WTC11 (cell line): ENCODE measurements at regions not wholly inside any gene's neighbourhood (a gene's known extent, or its start where the extent isn't known, plus 50 kb on each side); places are given as distances from the start of the nearest gene placed in this dataset.
A peak's percentile ranks its signal among the peaks of the same experiment; 100 is the strongest.

Experiments used
- ATAC-seq: fragments of 200-7000 bp; cut with Tn5 transposase; 2 replicates; pipeline ENCODE4 v1.10.0; 2021; ENCODE audit warnings: mild to moderate bottlenecking, moderate library complexity
- CTCF ChIA-PET: fragments of 300-600 bp; sonication (Branson Sonifier 250); formaldehyde crosslinking; loops from one replicate; lab custom pipeline; 2021; ENCODE audit warnings: antibody characterized with exemption; lab: Charles Lee
- POLR2A ChIA-PET: fragments of 350-600 bp; sonication (Branson Sonifier 250); formaldehyde crosslinking; loops from one replicate; lab custom pipeline; 2021; ENCODE audit warnings: antibody characterized with exemption; lab: Charles Lee
- DNase-seq: peaks from one replicate; pipeline ENCODE4 v3.0.0; 2021; ENCODE audit warnings: low spot score
- H3K27ac Mint-ChIP-seq: 2 replicates; pipeline ENCODE4 v1.8.0; 2021; ENCODE audit warnings: mixed read lengths
- H3K27me3 Mint-ChIP-seq: 2 replicates; pipeline ENCODE4 v1.8.0; 2021; ENCODE audit warnings: low read depth, mild to moderate bottlenecking, moderate library complexity, mixed read lengths
- H3K36me3 Mint-ChIP-seq: 2 replicates; pipeline ENCODE4 v1.8.0; 2021; ENCODE audit warnings: mixed read lengths
- H3K4me1 Mint-ChIP-seq: 2 replicates; pipeline ENCODE4 v1.8.0; 2022; ENCODE audit warnings: mixed read lengths
- H3K4me3 Mint-ChIP-seq: 2 replicates; pipeline ENCODE4 v1.8.0; 2021; ENCODE audit warnings: mild to moderate bottlenecking, moderate library complexity, mixed read lengths
- H3K9me3 Mint-ChIP-seq: 2 replicates; pipeline ENCODE4 v1.8.0; 2021; ENCODE audit warnings: mixed read lengths
- GRHL2 ChIP-seq: fragments of 250-450 bp; sonication (Bioruptor Pico); IDR thresholded peaks from 2 replicates; pipeline ENCODE4 v1.8.0; 2022; ENCODE audit warnings: mild to moderate bottlenecking, moderate library complexity; ENCODE audit not compliant: insufficient replicate concordance, severe bottlenecking
- MAX ChIP-seq: sonication (generic); formaldehyde crosslinking; IDR thresholded peaks from 2 replicates; pipeline ENCODE4 v1.8.0; 2022; ENCODE audit warnings: mild to moderate bottlenecking, missing genetic modification reagents
- MYBL2 ChIP-seq: sonication (generic); formaldehyde crosslinking; IDR thresholded peaks from 2 replicates; pipeline ENCODE4 v1.8.1; 2023; ENCODE audit warnings: mild to moderate bottlenecking, moderate library complexity, missing genetic modification reagents
- NFYB ChIP-seq: sonication (generic); formaldehyde crosslinking; conservative IDR thresholded peaks from 2 replicates; pipeline ENCODE4 v1.8.0; 2022; ENCODE audit warnings: low read depth, missing genetic modification reagents
- NR3C1 ChIP-seq: sonication (generic); formaldehyde crosslinking; conservative IDR thresholded peaks from 2 replicates; pipeline ENCODE4 v1.8.1; 2023; ENCODE audit warnings: low read depth, mild to moderate bottlenecking, missing genetic modification reagents
- PREB ChIP-seq: sonication (generic); formaldehyde crosslinking; IDR thresholded peaks from 2 replicates; pipeline ENCODE4 v1.8.1; 2022; ENCODE audit warnings: mild to moderate bottlenecking, missing genetic modification reagents, moderate library complexity, borderline replicate concordance
- SP1 ChIP-seq: sonication (generic); formaldehyde crosslinking; conservative IDR thresholded peaks from 2 replicates; pipeline ENCODE4 v1.8.1; 2022; ENCODE audit warnings: missing genetic modification reagents
- TEAD4 ChIP-seq: sonication (generic); formaldehyde crosslinking; IDR thresholded peaks from 2 replicates; pipeline ENCODE4 v1.8.0; 2022; ENCODE audit warnings: mild to moderate bottlenecking, missing genetic modification reagents
- USF1 ChIP-seq: sonication (generic); formaldehyde crosslinking; IDR thresholded peaks from 2 replicates; pipeline ENCODE4 v1.8.0; 2022; ENCODE audit warnings: mild to moderate bottlenecking, missing genetic modification reagents
- ZBTB21 ChIP-seq: sonication (generic); formaldehyde crosslinking; IDR thresholded peaks from 2 replicates; pipeline ENCODE4 v1.8.1; 2023; ENCODE audit warnings: mild to moderate bottlenecking, missing genetic modification reagents, borderline replicate concordance
- ZNF232 ChIP-seq: sonication (generic); formaldehyde crosslinking; IDR thresholded peaks from 2 replicates; pipeline ENCODE4 v1.8.0; 2022; ENCODE audit warnings: mild to moderate bottlenecking, missing genetic modification reagents
- ZNF317 ChIP-seq: sonication (generic); formaldehyde crosslinking; IDR thresholded peaks from 2 replicates; pipeline ENCODE4 v1.8.1; 2023; ENCODE audit warnings: low read depth, mild to moderate bottlenecking, moderate library complexity, missing genetic modification reagents, borderline replicate concordance
- TF ChIP-seq, protein P1 (sequence below): fragments of 250-450 bp; sonication (Bioruptor Pico); IDR thresholded peaks from 2 replicates; pipeline ENCODE4 v2.1.2; 2022; ENCODE audit warnings: mild to moderate bottlenecking, moderate library complexity
- TF ChIP-seq, protein P2 (sequence below): sonication (generic); formaldehyde crosslinking; IDR thresholded peaks from 2 replicates; pipeline ENCODE4 v1.8.0; 2022; ENCODE audit warnings: mild to moderate bottlenecking, missing genetic modification reagents
- TF ChIP-seq, protein P3 (sequence below): fragments of 200-600 bp; IDR thresholded peaks from 2 replicates; pipeline ENCODE4 v1.8.0; 2022; ENCODE audit warnings: antibody characterized with exemption
- TF ChIP-seq, protein P4 (sequence below): fragments of 250-450 bp; sonication (Bioruptor Pico); IDR thresholded peaks from 2 replicates; pipeline ENCODE4 v1.9.0; 2021; ENCODE audit warnings: mild to moderate bottlenecking, borderline replicate concordance

GRCh38 chr15:31482122-31482922 lies 155.7 kb downstream of the KLF13 start:
- TF ChIP-seq, protein P1, sequence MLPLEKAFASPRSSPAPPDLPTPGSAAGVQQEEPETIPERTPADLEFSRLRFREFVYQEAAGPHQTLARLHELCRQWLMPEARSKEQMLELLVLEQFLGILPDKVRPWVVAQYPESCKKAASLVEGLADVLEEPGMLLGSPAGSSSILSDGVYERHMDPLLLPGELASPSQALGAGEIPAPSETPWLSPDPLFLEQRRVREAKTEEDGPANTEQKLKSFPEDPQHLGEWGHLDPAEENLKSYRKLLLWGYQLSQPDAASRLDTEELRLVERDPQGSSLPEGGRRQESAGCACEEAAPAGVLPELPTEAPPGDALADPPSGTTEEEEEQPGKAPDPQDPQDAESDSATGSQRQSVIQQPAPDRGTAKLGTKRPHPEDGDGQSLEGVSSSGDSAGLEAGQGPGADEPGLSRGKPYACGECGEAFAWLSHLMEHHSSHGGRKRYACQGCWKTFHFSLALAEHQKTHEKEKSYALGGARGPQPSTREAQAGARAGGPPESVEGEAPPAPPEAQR (CRISPR knock-in tag), result no peak
- TF ChIP-seq ZNF232 (no peak), MYBL2 (CRISPR knock-in tag) (no peak), NR3C1 (no peak), TEAD4 (CRISPR knock-in tag) (no peak), MAX (CRISPR knock-in tag) (no peak), USF1 (CRISPR knock-in tag) (no peak), NFYB (CRISPR knock-in tag) (no peak), GRHL2 (CRISPR knock-in tag) (no peak), PREB (CRISPR knock-in tag) (no peak), ZNF317 (CRISPR knock-in tag) (no peak)
- TF ChIP-seq, protein P2, sequence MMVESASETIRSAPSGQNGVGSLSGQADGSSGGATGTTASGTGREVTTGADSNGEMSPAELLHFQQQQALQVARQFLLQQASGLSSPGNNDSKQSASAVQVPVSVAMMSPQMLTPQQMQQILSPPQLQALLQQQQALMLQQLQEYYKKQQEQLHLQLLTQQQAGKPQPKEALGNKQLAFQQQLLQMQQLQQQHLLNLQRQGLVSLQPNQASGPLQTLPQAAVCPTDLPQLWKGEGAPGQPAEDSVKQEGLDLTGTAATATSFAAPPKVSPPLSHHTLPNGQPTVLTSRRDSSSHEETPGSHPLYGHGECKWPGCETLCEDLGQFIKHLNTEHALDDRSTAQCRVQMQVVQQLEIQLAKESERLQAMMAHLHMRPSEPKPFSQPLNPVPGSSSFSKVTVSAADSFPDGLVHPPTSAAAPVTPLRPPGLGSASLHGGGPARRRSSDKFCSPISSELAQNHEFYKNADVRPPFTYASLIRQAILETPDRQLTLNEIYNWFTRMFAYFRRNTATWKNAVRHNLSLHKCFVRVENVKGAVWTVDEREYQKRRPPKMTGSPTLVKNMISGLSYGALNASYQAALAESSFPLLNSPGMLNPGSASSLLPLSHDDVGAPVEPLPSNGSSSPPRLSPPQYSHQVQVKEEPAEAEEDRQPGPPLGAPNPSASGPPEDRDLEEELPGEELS (CRISPR knock-in tag), result no peak
- TF ChIP-seq, protein P3, sequence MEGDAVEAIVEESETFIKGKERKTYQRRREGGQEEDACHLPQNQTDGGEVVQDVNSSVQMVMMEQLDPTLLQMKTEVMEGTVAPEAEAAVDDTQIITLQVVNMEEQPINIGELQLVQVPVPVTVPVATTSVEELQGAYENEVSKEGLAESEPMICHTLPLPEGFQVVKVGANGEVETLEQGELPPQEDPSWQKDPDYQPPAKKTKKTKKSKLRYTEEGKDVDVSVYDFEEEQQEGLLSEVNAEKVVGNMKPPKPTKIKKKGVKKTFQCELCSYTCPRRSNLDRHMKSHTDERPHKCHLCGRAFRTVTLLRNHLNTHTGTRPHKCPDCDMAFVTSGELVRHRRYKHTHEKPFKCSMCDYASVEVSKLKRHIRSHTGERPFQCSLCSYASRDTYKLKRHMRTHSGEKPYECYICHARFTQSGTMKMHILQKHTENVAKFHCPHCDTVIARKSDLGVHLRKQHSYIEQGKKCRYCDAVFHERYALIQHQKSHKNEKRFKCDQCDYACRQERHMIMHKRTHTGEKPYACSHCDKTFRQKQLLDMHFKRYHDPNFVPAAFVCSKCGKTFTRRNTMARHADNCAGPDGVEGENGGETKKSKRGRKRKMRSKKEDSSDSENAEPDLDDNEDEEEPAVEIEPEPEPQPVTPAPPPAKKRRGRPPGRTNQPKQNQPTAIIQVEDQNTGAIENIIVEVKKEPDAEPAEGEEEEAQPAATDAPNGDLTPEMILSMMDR, result no peak

DNA sequence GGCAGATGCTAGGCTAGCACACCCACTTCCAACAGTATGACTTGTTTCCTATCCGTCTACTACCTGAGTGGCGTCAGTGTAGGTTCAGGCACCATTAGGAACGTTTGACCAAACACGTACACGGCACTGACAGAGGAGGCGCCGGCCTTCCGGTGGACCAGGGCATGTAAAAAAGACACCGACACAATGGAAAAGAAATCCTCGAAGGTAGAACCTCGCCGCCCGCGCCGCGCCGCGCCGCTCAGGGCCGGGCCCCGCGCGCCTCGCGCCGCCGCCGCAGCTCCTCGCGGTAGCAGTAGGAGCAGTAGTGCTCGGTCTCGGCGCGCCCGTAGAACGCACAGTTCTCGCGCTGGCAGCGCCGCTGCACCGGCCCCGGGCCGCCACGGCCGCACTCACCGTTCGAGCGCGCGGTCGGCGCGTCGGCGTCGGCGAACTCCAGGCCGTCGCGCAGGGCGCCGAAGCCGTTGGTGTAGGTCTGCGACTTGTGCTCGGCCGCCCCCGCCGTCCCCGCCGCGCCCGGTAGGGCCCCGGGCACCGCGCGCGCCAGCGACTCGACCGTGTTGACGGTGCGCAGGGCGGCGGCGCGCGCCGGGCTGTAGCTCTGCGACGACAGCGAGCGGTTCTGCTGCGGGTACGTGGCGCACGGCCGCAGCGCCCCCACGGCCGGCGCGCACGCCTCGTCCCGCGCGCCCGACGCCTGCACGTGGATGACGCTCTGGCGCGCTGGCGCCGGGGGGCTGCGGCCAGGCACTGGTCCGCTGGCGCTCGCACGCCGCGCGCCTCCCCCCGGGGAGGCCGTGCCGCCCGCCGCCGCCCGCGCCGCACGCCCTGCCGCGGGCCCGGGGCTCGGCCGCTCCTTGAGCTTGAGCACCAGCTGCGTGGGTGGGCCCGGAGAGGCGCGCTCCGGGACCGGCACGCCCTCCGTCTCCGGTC lies 156.7 kb downstream of the KLF13 start:
- ChIA-PET POLR2A (no interaction called here), CTCF (interaction anchor here (0.5 to 2.9 kb wide), 13 partner anchors 27 to 494 kb away, joined by 3 to 15 read pairs (median 4); no protein-coding TSS in a partner anchor)
- H3K36me3 Mint-ChIP-seq, result peaks cover 8% of the 10 kb centered on the region
- DNase-seq, result peak; percentile 52
- peak overlapping the region; percentile 67 for H3K4me3 Mint-ChIP-seq
- H3K9me3 Mint-ChIP-seq, result peaks cover 5% of the 10 kb centered on the region; the same call in 1 of the 2 replicates
- peaks cover 50% of the 10 kb centered on the region for H3K27me3 Mint-ChIP-seq
- peak; percentile 66 for ATAC-seq
- no peak overlapping the region for H3K27ac Mint-ChIP-seq
- peaks cover 6% of the 10 kb centered on the region for H3K4me1 Mint-ChIP-seq
- TF ChIP-seq, protein P4, sequence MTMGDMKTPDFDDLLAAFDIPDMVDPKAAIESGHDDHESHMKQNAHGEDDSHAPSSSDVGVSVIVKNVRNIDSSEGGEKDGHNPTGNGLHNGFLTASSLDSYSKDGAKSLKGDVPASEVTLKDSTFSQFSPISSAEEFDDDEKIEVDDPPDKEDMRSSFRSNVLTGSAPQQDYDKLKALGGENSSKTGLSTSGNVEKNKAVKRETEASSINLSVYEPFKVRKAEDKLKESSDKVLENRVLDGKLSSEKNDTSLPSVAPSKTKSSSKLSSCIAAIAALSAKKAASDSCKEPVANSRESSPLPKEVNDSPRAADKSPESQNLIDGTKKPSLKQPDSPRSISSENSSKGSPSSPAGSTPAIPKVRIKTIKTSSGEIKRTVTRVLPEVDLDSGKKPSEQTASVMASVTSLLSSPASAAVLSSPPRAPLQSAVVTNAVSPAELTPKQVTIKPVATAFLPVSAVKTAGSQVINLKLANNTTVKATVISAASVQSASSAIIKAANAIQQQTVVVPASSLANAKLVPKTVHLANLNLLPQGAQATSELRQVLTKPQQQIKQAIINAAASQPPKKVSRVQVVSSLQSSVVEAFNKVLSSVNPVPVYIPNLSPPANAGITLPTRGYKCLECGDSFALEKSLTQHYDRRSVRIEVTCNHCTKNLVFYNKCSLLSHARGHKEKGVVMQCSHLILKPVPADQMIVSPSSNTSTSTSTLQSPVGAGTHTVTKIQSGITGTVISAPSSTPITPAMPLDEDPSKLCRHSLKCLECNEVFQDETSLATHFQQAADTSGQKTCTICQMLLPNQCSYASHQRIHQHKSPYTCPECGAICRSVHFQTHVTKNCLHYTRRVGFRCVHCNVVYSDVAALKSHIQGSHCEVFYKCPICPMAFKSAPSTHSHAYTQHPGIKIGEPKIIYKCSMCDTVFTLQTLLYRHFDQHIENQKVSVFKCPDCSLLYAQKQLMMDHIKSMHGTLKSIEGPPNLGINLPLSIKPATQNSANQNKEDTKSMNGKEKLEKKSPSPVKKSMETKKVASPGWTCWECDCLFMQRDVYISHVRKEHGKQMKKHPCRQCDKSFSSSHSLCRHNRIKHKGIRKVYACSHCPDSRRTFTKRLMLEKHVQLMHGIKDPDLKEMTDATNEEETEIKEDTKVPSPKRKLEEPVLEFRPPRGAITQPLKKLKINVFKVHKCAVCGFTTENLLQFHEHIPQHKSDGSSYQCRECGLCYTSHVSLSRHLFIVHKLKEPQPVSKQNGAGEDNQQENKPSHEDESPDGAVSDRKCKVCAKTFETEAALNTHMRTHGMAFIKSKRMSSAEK, result no peak
- TF ChIP-seq, protein P2 (CRISPR knock-in tag), result 0 out of 2 replicates have a peak, but pooled peaks have one; percentile 19
- TF ChIP-seq ZBTB21 (no peak), SP1 (CRISPR knock-in tag) (0 out of 2 replicates have a peak, but pooled peaks have one; percentile 17)

More at GRCh38 chr15:31482122-31482922, 155.7 kb downstream of the KLF13 start:
- peaks cover 6% of the 10 kb centered on the region for H3K4me1 Mint-ChIP-seq
- POLR2A ChIA-PET, result no interaction called here
- DNase-seq (no peak), ATAC-seq (no peak)
- H3K27ac Mint-ChIP-seq, result no peak overlapping the region
- H3K36me3 Mint-ChIP-seq, result peaks cover 8% of the 10 kb centered on the region
- peaks cover 50% of the 10 kb centered on the region for H3K27me3 Mint-ChIP-seq
- H3K4me3 Mint-ChIP-seq, result peak overlapping the region; percentile 67
- CTCF ChIA-PET, result interaction anchor here (0.6 to 2.9 kb wide), 11 partner anchors 42 to 495 kb away, joined by 3 to 15 read pairs (median 4); no protein-coding TSS in a partner anchor
- peaks cover 8% of the 10 kb centered on the region for H3K9me3 Mint-ChIP-seq
